Neural cell (in vitro differentiated cells): ENCODE measurements at regions not wholly inside any gene's neighbourhood (a gene's known extent, or its start where the extent isn't known, plus 50 kb on each side); places are given as distances from the start of the nearest gene placed in this dataset.
A peak's percentile ranks its signal among the peaks of the same experiment; 100 is the strongest.

Experiments used
- H2AFZ ChIP-seq: fragments of 200-600, 300-800 bp; sonication (generic), shearing (Covaris generic); 2 replicates; pipeline ENCODE4 v1.6.0; 2014; ENCODE audit warnings: low read depth, mild to moderate bottlenecking, antibody characterized with exemption, low read length, moderate library complexity
- H3F3A ChIP-seq: fragments of 200-600 bp; shearing (Covaris generic); 2 replicates; pipeline ENCODE4 v1.6.1; 2016; ENCODE audit warnings: mild to moderate bottlenecking, moderate library complexity, mixed read lengths, antibody characterized with exemption, low read length; ENCODE audit not compliant: insufficient read depth, poor library complexity, severe bottlenecking
- H3K27ac ChIP-seq: fragments of 200-600, 300-800 bp; sonication (generic), shearing (Covaris generic); 2 replicates; pipeline ENCODE4 v1.5.1; 2014; ENCODE audit warnings: mild to moderate bottlenecking, low read length, moderate library complexity
- H3K27me3 ChIP-seq: fragments of 300-800, 200-600 bp; sonication (generic), shearing (Covaris generic); 2 replicates; pipeline ENCODE4 v1.6.0; 2014; ENCODE audit warnings: mild to moderate bottlenecking, low read depth, low read length, moderate library complexity; ENCODE audit not compliant: insufficient read depth
- H3K36me3 ChIP-seq: fragments of 300-800, 200-600 bp; sonication (generic), shearing (Covaris generic); 2 replicates; pipeline ENCODE4 v1.5.1; 2014; ENCODE audit warnings: mild to moderate bottlenecking, antibody characterized with exemption, low read length, moderate library complexity; ENCODE audit not compliant: insufficient read depth
- H3K4me2 ChIP-seq: fragments of 300-800, 200-600 bp; sonication (generic), shearing (Covaris generic); 2 replicates; pipeline ENCODE4 v1.6.0; 2014; ENCODE audit warnings: mild to moderate bottlenecking, low read length
- H3K4me3 ChIP-seq: fragments of 300-800, 200-600 bp; sonication (generic), shearing (Covaris generic); 2 replicates; pipeline ENCODE4 v1.5.1; 2014; ENCODE audit warnings: mild to moderate bottlenecking, low read length, moderate library complexity
- H3K79me2 ChIP-seq: fragments of 200-600 bp; shearing (Covaris generic); replicated peaks from 2 replicates; pipeline ENCODE4 v1.6.0; 2014; ENCODE audit warnings: mild to moderate bottlenecking, low read length, moderate library complexity; ENCODE audit not compliant: insufficient read depth
- H3K9ac ChIP-seq: fragments of 300-800, 200-600 bp; sonication (generic), shearing (Covaris generic); 2 replicates; pipeline ENCODE4 v1.6.1; 2016; ENCODE audit warnings: mild to moderate bottlenecking, low read length, mixed read lengths
- H3K9me2 ChIP-seq: fragments of 200-600 bp; shearing (Covaris generic); 2 replicates; pipeline ENCODE4 v1.6.1; 2016; ENCODE audit warnings: mild to moderate bottlenecking, low read length, mixed read lengths; ENCODE audit not compliant: insufficient read depth
- H3K9me3 ChIP-seq: fragments of 200-600, 300-800 bp; sonication (generic), shearing (Covaris generic); 2 replicates; pipeline ENCODE4 v1.6.1; 2016; ENCODE audit warnings: mild to moderate bottlenecking, mixed run types, low read length, moderate library complexity, mixed read lengths
- H4K20me1 ChIP-seq: fragments of 200-600 bp; shearing (Covaris generic); 2 replicates; pipeline ENCODE4 v1.6.1; 2016; ENCODE audit warnings: mild to moderate bottlenecking, mixed run types; ENCODE audit not compliant: insufficient read depth
- EP300 ChIP-seq: fragments of 450-650 bp; conservative IDR thresholded peaks from 2 replicates; pipeline ENCODE4 v1.6.1; 2014; ENCODE audit warnings: antibody characterized with exemption, mild to moderate bottlenecking, moderate library complexity; ENCODE audit not compliant: poor library complexity, severe bottlenecking
- EZH2 ChIP-seq: fragments of 200-600, 300-800 bp; shearing (Covaris generic), sonication (generic); IDR thresholded peaks from 2 replicates; pipeline ENCODE4 v1.6.1; 2014; ENCODE audit warnings: antibody characterized with exemption, low read length, borderline replicate concordance, mild to moderate bottlenecking; ENCODE audit not compliant: insufficient read depth, poor library complexity, severe bottlenecking
- MXI1 ChIP-seq: fragments of 450-650 bp; conservative IDR thresholded peaks from 2 replicates; pipeline ENCODE4 v1.6.1; 2014; ENCODE audit warnings: antibody characterized with exemption, mild to moderate bottlenecking; ENCODE audit not compliant: poor library complexity, severe bottlenecking
- POLR2AphosphoS5 ChIP-seq: IDR thresholded peaks from 2 replicates; pipeline ENCODE4 v1.6.1; 2012
- RAD21 ChIP-seq: fragments of 450-650 bp; conservative IDR thresholded peaks from 2 replicates; pipeline ENCODE4 v1.6.1; 2014; ENCODE audit warnings: antibody characterized with exemption, mild to moderate bottlenecking, moderate library complexity
- SMC3 ChIP-seq: fragments of 450-650 bp; conservative IDR thresholded peaks from 2 replicates; pipeline ENCODE4 v1.6.1; 2014; ENCODE audit warnings: antibody characterized with exemption, mild to moderate bottlenecking, moderate library complexity; ENCODE audit not compliant: poor library complexity
- TAF1 ChIP-seq: IDR thresholded peaks from 2 replicates; pipeline ENCODE4 v1.6.1; 2012; ENCODE audit warnings: low read depth
- TF ChIP-seq, protein P1 (sequence below): fragments of 450-650 bp; IDR thresholded peaks from 2 replicates; pipeline ENCODE4 v1.5.1; 2014; ENCODE audit warnings: antibody characterized with exemption, mild to moderate bottlenecking, moderate library complexity; ENCODE audit not compliant: poor library complexity, severe bottlenecking
- TF ChIP-seq, protein P2 (sequence below): IDR thresholded peaks from 2 replicates; pipeline ENCODE4 v1.6.1; 2012; ENCODE audit warnings: borderline replicate concordance

DNA sequence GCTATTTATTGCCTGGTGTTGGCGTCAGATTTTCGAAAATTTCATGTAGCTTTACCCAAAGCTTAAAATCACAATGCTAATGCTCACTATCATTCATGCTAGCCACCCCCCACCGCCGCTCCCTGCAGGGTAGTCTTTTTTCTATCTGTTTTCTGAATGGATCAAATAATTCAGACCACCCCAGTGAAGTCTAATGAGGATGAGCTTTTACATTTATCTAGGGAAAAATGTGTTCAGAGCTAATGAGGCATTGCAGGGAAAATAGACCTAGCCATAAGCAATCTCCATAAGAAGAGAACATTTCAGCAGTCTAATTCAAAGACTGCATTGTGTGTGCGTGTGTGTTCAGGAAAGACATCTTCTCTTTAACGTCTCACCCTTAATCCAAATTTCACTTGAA lies 533.0 kb upstream of the PRMT6 start:
- Histone ChIP-seq H3K36me3 (no peaks in the 10 kb centered on the region), H3K27ac (no peak overlapping the region), H2AFZ (no peak overlapping the region), H3K79me2 (no peaks in the 10 kb centered on the region), H3K4me3 (peak overlapping the region; percentile 4), H3K9ac (no peak overlapping the region), H3K9me2 (no peaks in the 10 kb centered on the region), H4K20me1 (no peaks in the 10 kb centered on the region), H3F3A (no peaks in the 10 kb centered on the region), H3K4me2 (no peak overlapping the region), H3K27me3 (no peaks in the 10 kb centered on the region), H3K9me3 (no peaks in the 10 kb centered on the region)
- no peak for TF ChIP-seq EZH2
- no peak for TF ChIP-seq RAD21
- TF ChIP-seq EP300, result no peak
- no peak for TF ChIP-seq POLR2AphosphoS5
- TF ChIP-seq SMC3, result no peak
- TF ChIP-seq TAF1, result no peak
- TF ChIP-seq MXI1, result no peak

DNA sequence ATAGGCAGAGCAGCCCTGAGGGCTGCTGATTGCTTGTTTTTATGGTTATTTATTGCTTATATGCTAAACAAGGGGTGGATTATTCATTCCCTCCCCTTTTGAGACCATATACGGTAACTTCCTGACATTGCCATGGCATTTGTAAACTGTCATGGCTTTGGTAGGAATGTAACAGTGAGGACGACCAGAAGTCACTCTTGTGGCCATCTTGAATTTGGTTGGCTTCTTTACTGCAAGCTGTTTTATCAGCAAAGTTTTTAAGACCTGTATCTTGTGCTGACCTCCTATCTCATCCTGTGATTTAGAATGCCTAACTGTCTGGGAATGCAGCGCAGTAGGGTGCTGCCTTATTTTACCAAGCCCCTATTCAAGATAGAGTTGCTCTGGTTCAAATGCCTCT lies 531.8 kb upstream of the PRMT6 start:
- Histone ChIP-seq H3K9me2 (no peaks in the 10 kb centered on the region), H3K9me3 (no peaks in the 10 kb centered on the region), H4K20me1 (no peaks in the 10 kb centered on the region), H3K36me3 (no peaks in the 10 kb centered on the region), H3K27ac (no peak overlapping the region), H2AFZ (no peak overlapping the region), H3K79me2 (no peaks in the 10 kb centered on the region), H3K4me2 (no peak overlapping the region), H3K4me3 (no peak overlapping the region), H3K9ac (no peak overlapping the region), H3K27me3 (no peaks in the 10 kb centered on the region), H3F3A (no peaks in the 10 kb centered on the region)
- TF ChIP-seq EZH2 (no peak), SMC3 (no peak), POLR2AphosphoS5 (no peak), RAD21 (no peak), MXI1 (no peak), EP300 (no peak), TAF1 (no peak)
- TF ChIP-seq, protein P1, sequence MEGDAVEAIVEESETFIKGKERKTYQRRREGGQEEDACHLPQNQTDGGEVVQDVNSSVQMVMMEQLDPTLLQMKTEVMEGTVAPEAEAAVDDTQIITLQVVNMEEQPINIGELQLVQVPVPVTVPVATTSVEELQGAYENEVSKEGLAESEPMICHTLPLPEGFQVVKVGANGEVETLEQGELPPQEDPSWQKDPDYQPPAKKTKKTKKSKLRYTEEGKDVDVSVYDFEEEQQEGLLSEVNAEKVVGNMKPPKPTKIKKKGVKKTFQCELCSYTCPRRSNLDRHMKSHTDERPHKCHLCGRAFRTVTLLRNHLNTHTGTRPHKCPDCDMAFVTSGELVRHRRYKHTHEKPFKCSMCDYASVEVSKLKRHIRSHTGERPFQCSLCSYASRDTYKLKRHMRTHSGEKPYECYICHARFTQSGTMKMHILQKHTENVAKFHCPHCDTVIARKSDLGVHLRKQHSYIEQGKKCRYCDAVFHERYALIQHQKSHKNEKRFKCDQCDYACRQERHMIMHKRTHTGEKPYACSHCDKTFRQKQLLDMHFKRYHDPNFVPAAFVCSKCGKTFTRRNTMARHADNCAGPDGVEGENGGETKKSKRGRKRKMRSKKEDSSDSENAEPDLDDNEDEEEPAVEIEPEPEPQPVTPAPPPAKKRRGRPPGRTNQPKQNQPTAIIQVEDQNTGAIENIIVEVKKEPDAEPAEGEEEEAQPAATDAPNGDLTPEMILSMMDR, result no peak
- TF ChIP-seq, protein P2, sequence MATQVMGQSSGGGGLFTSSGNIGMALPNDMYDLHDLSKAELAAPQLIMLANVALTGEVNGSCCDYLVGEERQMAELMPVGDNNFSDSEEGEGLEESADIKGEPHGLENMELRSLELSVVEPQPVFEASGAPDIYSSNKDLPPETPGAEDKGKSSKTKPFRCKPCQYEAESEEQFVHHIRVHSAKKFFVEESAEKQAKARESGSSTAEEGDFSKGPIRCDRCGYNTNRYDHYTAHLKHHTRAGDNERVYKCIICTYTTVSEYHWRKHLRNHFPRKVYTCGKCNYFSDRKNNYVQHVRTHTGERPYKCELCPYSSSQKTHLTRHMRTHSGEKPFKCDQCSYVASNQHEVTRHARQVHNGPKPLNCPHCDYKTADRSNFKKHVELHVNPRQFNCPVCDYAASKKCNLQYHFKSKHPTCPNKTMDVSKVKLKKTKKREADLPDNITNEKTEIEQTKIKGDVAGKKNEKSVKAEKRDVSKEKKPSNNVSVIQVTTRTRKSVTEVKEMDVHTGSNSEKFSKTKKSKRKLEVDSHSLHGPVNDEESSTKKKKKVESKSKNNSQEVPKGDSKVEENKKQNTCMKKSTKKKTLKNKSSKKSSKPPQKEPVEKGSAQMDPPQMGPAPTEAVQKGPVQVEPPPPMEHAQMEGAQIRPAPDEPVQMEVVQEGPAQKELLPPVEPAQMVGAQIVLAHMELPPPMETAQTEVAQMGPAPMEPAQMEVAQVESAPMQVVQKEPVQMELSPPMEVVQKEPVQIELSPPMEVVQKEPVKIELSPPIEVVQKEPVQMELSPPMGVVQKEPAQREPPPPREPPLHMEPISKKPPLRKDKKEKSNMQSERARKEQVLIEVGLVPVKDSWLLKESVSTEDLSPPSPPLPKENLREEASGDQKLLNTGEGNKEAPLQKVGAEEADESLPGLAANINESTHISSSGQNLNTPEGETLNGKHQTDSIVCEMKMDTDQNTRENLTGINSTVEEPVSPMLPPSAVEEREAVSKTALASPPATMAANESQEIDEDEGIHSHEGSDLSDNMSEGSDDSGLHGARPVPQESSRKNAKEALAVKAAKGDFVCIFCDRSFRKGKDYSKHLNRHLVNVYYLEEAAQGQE, result no peak

DNA sequence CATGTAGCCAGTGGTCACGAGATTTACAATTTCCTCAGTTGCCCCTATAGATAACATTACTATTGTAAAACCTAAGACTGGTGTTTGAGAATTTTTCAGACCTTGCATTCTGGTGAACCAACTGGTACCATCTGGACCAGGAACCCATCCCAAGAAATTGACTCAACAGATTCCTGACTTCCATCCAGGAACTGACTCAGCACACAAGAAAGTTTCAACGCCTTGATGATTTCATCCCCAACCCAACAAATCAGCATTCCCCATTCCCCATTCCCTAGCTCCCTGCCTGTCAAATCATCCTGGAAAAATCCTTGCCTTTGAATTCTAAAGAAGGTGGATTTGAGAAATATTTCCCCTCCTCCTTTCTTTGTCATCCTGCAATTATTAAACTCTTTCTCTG lies 529.8 kb upstream of the PRMT6 start:
- H3K9ac ChIP-seq, result no peak overlapping the region
- H2AFZ ChIP-seq, result no peak overlapping the region
- no peak overlapping the region for H3K4me3 ChIP-seq
- no peak overlapping the region for H3K4me2 ChIP-seq
- no peaks in the 10 kb centered on the region for H3K9me2 ChIP-seq
- H3K36me3 ChIP-seq, result no peaks in the 10 kb centered on the region
- TF ChIP-seq EZH2, result no peak
- TF ChIP-seq, protein P2, result no peak
- TF ChIP-seq RAD21, result no peak
- no peak for TF ChIP-seq EP300
- TF ChIP-seq POLR2AphosphoS5, result no peak
- TF ChIP-seq MXI1, result no peak
- TF ChIP-seq, protein P1, result no peak
- no peak for TF ChIP-seq SMC3
- no peaks in the 10 kb centered on the region for H3K27me3 ChIP-seq
- H3K79me2 ChIP-seq, result no peaks in the 10 kb centered on the region
- no peaks in the 10 kb centered on the region for H3K9me3 ChIP-seq
- no peaks in the 10 kb centered on the region for H4K20me1 ChIP-seq
- no peak overlapping the region for H3K27ac ChIP-seq
- no peaks in the 10 kb centered on the region for H3F3A ChIP-seq
